ENCODE measurements at regions not wholly inside any gene's neighbourhood (a gene's known extent, or its start where the extent isn't known, plus 50 kb on each side); places are given as distances from the start of the nearest gene placed in this dataset.

GRCh38 chr13:66205807-66206206 is 1024.3 kb downstream of the PCDH9 start:
- TF ChIP-seq CTCF (IDR thresholded peaks at IDR 0.05; ENCODE audit: borderline replicate concordance, insufficient read depth, low read depth, low read length) = no peak
- H3K4me3 ChIP-seq (ENCODE audit: low read depth, low read length) = no peak overlapping the region

- no peak for TF ChIP-seq CTCF (IDR thresholded peaks at IDR 0.05; ENCODE audit: borderline replicate concordance, insufficient read depth, low read depth, low read length)
These were observed 1029.6 kb downstream of the PCDH9 start for GRCh38 chr13:66200555-66200954.

GRCh38 chr13:66195238-66195637 is 1034.9 kb downstream of the PCDH9 start:
- H3K4me3 ChIP-seq (ENCODE audit: low read depth, low read length) = no peak overlapping the region
- no peak for TF ChIP-seq CTCF (IDR thresholded peaks at IDR 0.05; ENCODE audit: borderline replicate concordance, insufficient read depth, low read depth, low read length)

More at GRCh38 chr13:66200555-66200954, 1029.6 kb downstream of the PCDH9 start:
- H3K4me3 ChIP-seq (ENCODE audit: low read depth, low read length) = no peak overlapping the region

- H3K4me3 ChIP-seq (ENCODE audit: low read depth, low read length) = no peak overlapping the region
- no peak for TF ChIP-seq CTCF (IDR thresholded peaks at IDR 0.05; ENCODE audit: borderline replicate concordance, insufficient read depth, low read depth, low read length)
These were observed 1040.2 kb downstream of the PCDH9 start for GRCh38 chr13:66189986-66190385.

GRCh38 chr13:66180836-66181235 is 1049.3 kb downstream of the PCDH9 start:
- no peak for TF ChIP-seq CTCF (IDR thresholded peaks at IDR 0.05; ENCODE audit: borderline replicate concordance, insufficient read depth, low read depth, low read length)
- H3K4me3 ChIP-seq (ENCODE audit: low read depth, low read length) = no peak overlapping the region

GRCh38 chr13:66171920-66172319 is 1058.2 kb downstream of the PCDH9 start:
- no peak for TF ChIP-seq CTCF (IDR thresholded peaks at IDR 0.05; ENCODE audit: borderline replicate concordance, insufficient read depth, low read depth, low read length)
- H3K4me3 ChIP-seq (ENCODE audit: low read depth, low read length) = no peak overlapping the region

GRCh38 chr13:66162470-66162869 is 1067.7 kb downstream of the PCDH9 start:
- no peak for TF ChIP-seq CTCF (IDR thresholded peaks at IDR 0.05; ENCODE audit: borderline replicate concordance, insufficient read depth, low read depth, low read length)
- no peak overlapping the region for H3K4me3 ChIP-seq (ENCODE audit: low read depth, low read length)
